22Rv1 (cell line): ENCODE measurements at regions not wholly inside any gene's neighbourhood (a gene's known extent, or its start where the extent isn't known, plus 50 kb on each side); places are given as distances from the start of the nearest gene placed in this dataset.
A peak's percentile ranks its signal among the peaks of the same experiment; 100 is the strongest.
"Not testable (repeated sequence)": the region's sequence is repeated elsewhere in the genome, so short reads cannot be mapped to it uniquely, and the experiment has no call there.

Source experiments
- H3K27ac ChIP-seq: fragments of 450-650 bp; 2 replicates; pipeline ENCODE4 v1.5.1; 2017
- TF ChIP-seq, protein P1 (sequence below): fragments of 450-650 bp; IDR thresholded peaks from 2 replicates; pipeline ENCODE4 v1.5.1; 2017; ENCODE audit warnings: mild to moderate bottlenecking

DNA sequence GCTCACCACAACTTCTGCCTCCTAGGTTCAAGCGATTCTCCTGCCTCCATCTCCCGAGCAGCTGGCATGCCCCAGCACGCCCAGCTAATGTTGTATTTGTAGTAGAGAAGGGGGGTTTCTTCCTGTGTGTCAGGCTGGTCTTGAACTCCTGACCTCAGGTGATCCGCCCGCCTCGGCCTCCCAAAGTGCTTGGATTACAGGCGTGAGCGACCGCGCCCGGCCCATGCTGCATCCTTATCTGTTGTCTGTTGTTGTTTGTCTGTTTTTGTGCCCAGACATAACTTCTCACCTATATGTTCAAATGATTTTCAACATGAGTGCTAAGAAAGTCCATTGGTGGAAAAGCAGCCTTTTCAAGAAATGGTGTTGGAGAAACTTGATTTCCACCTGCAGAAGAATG lies 113.0 kb upstream of the HMX1 start:
- H3K27ac ChIP-seq: not testable (repeated sequence)

- not testable (repeated sequence) for H3K27ac ChIP-seq
Measured at GRCh38 chr4:8983921-8984320, 112.3 kb upstream of the HMX1 start.

DNA sequence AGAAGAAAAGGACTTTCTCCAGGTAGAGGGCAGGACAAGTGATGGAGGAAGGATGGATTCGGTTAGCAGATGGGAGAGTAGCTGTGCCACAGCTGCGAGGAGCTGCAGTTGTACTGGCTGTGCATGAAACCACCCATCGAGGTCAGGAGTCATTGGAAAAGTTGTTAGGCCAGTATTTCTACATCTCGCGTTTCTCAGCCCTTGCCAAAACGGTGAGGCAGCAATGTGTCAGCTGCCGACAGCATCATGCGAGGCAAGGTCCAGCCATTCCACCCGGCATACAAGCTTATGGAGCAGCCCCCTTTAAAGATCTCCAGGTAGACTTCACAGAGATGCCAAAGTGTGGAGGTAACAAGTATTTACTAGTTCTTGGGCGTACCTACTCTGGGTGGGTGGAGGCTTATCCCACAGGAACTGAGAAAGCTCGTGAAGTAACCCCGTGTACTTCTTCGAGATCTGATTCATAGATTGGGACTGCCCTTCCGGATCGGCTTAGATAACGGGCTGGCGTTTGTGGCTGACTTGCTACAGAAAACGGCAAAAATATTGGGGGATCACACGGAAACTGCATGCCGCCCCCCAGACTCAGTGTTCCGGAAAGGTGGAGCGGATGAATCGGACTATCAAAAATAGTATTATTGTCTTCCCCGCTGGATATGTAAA lies 105.0 kb upstream of the HMX1 start:
- not testable (repeated sequence) for H3K27ac ChIP-seq

DNA sequence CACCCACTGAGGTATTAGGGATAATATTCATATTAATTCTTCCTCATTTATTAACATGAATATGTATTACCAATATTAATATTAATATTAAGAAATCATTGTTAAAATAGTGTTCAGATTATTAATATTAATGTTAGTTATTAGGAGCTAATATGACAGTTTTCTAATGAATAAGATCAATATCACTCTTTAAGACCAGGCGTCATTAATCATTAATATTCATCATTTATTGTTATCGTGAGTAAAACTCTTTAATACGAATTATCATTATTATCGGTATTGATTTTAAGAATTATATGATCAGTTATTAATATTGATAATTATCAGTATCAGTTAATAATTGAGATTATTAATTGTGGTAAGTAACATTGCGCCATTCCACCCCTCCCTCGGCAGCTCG lies 101.0 kb upstream of the HMX1 start:
- not testable (repeated sequence) for H3K27ac ChIP-seq

DNA sequence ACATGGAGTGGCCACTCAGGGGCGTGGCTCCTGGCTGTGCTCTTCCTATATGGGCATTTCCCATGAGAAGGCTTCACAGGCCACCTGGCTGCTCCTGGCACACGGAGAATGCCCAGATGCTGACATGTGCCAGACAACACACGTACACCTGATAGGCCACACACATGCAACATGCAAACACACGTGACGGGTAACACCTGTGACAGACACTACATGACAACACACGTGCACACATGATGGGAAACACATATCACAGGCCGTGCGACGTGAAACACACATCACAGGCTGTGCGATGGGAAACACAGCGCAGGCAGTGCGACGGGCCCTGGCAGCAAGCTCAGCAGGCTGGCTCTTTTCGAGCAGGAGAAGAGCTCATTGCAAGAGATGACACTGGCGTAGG lies 94.3 kb upstream of the HMX1 start:
- not testable (repeated sequence) for H3K27ac ChIP-seq

GRCh38 chr4:8964201-8964788 lies 92.7 kb upstream of the HMX1 start:
- H3K27ac ChIP-seq: not testable (repeated sequence)

GRCh38 chr4:8963533-8963932 lies 91.9 kb upstream of the HMX1 start:
- not testable (repeated sequence) for H3K27ac ChIP-seq

DNA sequence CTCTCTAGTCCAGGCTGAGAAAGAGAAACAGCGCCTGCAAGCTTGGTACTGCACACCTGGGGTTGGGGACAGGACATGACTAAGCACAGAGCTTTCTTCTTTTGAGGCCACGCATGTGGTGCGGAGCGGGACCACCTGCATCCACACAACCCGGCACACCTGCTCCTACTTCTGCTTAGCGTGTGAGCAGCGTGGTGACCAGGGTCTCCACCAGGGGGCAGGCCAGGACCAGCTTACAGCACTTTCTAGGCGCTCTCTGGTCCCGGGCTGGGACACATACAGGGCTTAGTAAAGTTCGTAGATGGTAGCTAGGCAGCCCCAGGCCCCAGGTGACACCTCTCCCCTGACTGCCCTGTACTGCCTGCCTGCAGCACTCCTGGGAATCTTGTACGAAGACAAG lies 89.7 kb upstream of the HMX1 start:
- TF ChIP-seq, protein P1, sequence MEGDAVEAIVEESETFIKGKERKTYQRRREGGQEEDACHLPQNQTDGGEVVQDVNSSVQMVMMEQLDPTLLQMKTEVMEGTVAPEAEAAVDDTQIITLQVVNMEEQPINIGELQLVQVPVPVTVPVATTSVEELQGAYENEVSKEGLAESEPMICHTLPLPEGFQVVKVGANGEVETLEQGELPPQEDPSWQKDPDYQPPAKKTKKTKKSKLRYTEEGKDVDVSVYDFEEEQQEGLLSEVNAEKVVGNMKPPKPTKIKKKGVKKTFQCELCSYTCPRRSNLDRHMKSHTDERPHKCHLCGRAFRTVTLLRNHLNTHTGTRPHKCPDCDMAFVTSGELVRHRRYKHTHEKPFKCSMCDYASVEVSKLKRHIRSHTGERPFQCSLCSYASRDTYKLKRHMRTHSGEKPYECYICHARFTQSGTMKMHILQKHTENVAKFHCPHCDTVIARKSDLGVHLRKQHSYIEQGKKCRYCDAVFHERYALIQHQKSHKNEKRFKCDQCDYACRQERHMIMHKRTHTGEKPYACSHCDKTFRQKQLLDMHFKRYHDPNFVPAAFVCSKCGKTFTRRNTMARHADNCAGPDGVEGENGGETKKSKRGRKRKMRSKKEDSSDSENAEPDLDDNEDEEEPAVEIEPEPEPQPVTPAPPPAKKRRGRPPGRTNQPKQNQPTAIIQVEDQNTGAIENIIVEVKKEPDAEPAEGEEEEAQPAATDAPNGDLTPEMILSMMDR: peak; percentile 45
- H3K27ac ChIP-seq: not testable (repeated sequence)

- H3K27ac ChIP-seq: not testable (repeated sequence)
Measured at GRCh38 chr4:8959471-8959870, 87.8 kb upstream of the HMX1 start.

DNA sequence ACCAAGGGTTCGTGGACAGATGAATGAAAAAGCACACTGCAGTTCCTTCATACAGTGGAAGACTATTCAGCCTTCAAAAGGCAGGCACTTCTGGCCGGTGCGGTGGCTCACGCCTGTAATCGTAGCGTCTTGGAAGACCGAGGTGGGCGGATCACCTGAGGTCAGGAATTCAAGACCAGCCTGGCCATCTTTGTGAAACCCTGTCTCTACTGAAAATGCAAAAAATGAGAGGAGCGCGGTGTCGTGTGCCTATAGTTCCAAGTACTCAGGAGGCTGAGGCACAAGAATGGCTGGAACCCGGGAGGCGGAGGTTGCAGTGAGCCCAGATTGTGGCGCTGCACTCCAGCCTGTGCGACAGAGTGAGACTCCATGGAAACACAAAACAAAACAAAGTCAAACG lies 82.4 kb upstream of the HMX1 start:
- H3K27ac ChIP-seq: not testable (repeated sequence)

- H3K27ac ChIP-seq: not testable (repeated sequence)
Measured at GRCh38 chr4:8952791-8953190, 81.2 kb upstream of the HMX1 start.

DNA sequence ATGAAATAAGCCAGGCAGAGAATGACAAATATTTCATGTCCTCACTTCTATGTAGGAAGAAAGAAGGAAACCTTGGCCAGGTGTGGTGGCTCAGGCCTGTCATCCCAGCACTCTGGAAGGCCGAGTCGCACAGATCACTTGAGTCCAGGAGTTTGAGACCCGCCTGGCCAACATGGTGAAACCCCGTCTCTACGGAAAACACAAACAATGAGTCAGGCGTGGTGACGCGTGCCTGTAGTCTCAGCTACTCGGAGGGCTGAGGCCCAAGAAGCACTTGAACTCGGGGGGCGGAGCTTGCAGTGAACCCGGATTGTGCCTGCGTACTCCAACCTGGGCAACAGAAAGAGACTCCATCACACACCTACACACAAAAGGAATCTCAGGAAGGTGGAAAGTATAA lies 80.5 kb upstream of the HMX1 start:
- not testable (repeated sequence) for H3K27ac ChIP-seq

GRCh38 chr4:8945506-8945905 lies 73.9 kb upstream of the HMX1 start:
- not testable (repeated sequence) for H3K27ac ChIP-seq

GRCh38 chr4:8943367-8943766 lies 71.7 kb upstream of the HMX1 start:
- not testable (repeated sequence) for H3K27ac ChIP-seq

GRCh38 chr4:8942088-8942487 lies 70.4 kb upstream of the HMX1 start:
- not testable (repeated sequence) for H3K27ac ChIP-seq

DNA sequence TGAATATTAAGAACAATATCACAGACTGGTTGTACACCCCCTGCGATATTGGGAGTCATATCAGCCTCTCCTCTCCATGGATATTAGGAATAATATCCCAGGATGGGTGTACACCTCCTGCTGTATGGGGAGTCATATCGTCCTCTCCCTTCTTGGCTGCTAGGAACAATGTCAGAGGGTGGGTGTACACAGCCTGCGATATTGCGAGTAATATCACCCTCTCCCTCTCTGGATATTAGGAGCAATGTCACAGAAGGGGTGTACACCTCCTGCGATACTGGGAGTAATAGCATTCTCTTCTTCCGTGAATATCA lies 69.8 kb upstream of the HMX1 start:
- not testable (repeated sequence) for H3K27ac ChIP-seq
- TF ChIP-seq, protein P1: peak; percentile 25
